ENCODE measurements at regions not wholly inside any gene's neighbourhood (a gene's known extent, or its start where the extent isn't known, plus 50 kb on each side); places are given as distances from the start of the nearest gene placed in this dataset.
"Not testable (repeated sequence)": the region's sequence is repeated elsewhere in the genome, so short reads cannot be mapped to it uniquely, and the experiment has no call there.

DNA sequence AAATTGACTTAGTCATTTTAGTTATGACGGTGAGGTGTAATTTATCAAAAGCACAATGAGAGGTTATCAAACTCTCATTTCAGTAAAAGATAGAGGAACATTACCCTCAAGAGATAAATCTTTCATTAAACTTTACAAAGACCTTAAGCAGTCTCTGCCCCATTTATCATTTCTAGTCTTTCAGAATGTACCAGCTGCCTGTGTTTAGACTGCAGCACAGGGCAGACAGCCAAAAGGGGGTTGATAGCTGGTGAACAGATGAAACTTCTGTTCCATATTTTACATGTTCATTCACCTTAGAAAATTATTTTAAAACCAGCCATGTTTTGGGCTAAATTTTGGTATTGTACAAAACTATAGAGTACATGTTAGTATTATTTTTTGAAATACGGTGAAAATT is 514.6 kb upstream of the CNTN3 start:
- no peak for DNase-seq

DNA sequence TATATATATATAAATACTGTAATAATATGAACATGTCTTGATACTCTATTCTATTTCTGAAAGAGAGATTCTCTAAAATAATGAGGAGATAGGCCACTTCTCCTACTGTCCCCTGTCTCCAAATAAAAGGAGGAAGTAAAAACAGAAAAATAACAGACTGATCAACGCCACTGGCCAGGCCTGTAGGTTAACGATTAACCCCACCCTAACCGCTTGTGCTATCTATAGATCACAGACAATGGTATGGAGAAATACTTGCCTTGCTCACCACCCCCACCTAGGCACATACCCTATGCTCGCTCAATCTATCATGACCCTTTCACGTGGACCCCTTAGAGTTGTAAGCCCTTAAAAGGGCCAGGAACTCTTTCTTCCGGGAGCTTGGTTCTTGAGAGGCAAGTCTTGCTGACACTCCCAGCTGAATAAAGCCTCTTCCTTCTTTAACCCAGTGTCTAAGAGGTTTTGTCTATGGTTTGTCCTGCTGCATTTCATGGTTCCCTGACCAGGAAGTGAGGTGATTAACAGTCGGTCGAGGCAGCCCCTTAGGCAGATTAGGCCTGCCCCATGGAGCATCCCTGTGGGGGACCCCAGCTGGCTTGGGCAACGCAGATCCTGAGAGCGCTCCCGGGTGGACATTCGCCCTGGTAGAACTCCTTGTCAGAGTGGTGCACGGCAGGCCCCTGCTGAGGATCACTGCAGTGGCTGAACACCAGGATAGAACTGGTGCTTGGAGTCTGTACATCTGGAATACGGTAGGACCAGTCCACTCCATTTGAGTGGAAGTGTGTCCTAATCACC is 521.8 kb upstream of the CNTN3 start:
- DNase-seq, result no peak

DNA sequence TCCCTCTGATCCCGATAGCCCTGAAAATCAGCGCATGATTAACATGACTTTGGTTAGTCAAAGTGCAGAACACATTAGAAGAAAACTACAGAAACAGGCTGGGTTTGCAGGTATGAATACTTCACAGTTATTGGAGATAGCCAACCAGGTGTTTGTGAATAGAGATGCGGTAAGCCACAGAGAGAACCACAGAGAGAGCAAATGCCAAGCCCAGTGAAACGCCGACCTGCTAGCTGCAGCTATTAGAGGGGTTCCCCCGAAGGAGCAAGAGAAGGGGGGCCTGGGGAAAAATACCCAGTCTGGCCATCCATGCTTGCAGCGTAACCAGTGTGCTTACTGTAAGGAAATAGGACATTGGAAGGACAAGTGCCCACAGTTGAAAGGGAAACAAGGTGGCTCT is 523.9 kb upstream of the CNTN3 start:
- DNase-seq, result no peak

DNA sequence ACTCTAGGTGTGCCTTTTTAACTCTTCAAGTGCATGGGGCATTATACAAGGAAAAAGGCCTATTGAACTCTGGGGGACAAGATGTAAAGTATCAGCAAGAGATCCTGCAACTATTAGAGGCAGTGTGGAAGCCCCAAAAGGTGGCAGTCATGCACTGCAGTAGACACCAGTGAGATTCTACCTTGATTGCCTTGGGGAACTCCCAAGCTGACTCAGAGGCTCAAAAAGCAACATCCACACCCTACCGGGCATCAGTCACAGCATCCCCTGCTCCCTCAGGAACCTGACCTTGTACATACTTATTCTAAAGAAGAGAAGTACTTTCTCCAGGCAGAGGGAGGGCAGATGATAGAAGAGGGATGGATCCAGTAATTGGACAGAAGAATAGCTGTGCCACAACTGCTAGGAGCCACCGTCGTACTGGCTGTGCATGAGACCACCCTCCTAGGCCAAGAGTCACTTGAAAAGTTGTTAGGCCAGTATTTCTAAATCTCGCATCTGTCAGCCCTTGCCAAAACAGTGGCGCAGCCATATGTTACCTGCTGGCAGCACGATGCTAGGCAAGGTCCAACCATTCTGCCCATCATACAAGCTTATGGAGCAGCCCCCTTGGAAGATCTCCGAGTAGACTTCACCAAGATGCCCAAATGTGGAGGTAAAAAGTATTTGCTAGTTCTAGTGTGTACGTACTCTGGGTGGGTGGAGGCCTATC is 523.1 kb upstream of the FRG2C start:
- no peak for DNase-seq

DNA sequence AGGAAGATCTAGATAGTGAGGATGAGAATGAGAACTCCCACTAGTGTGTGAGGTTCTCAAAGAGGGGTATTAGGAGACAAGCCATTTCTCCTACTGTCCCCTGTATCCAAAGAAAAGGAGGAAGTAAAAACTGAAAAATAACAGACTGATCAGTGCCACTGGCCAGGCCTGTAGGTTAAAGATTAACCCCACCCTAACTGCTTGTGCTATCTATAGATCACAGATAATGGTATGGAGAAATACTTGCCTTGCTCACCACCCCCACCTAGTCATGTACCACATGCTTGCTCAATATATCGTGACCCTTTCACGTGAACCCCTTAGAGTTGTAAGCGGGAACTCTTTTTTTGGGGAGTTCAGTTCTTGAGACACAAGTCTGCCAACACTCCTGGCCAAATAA is 519.7 kb upstream of the FRG2C start:
- DNase-seq, result no peak

DNA sequence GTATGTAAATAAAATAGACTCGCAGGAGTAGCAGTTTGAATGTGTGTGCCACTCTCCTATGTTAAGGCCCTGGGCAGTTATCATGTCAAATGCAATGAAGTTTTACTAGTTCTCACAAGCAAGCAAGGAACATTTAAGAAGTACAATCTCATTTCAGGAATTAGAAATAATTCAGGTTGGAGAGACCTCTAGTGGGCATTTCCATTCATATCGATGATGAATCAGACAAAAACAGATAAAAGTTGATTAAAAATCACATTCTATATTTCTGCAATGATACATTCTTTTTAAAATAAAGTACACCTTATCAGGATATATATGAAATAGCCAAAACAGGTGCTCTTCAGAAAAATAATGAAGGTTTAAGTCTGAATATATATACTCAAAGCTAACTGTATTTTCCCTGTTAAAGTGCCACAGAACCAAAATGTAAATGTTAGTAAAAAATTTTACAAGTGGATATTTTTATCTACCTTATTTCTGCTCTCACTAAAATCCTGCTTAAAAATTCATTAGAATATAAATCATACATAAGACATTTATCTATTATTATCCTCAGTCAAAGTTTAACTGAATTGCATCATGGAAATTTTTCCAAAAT is 492.4 kb upstream of the FRG2C start:
- no peak for DNase-seq

DNA sequence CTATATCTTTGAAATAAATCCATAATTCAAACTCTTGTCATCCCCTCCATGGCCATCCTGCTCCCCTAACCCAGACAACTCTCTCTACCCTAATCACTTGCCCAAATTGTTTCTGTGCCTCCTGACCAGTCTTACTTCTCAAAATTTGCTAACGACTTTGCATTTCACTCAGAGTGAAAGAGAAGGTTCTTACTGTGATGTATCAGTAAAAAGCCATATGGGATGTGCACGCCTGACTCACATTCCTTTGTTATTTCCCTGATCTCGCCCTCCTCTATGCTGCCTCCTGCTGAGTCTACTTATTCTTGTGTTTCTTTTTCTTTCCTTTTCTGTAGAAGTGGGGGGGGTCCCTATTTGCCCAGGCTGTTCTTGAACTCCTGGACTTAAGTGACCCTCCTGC is 487.2 kb upstream of the FRG2C start:
- no peak for DNase-seq

DNA sequence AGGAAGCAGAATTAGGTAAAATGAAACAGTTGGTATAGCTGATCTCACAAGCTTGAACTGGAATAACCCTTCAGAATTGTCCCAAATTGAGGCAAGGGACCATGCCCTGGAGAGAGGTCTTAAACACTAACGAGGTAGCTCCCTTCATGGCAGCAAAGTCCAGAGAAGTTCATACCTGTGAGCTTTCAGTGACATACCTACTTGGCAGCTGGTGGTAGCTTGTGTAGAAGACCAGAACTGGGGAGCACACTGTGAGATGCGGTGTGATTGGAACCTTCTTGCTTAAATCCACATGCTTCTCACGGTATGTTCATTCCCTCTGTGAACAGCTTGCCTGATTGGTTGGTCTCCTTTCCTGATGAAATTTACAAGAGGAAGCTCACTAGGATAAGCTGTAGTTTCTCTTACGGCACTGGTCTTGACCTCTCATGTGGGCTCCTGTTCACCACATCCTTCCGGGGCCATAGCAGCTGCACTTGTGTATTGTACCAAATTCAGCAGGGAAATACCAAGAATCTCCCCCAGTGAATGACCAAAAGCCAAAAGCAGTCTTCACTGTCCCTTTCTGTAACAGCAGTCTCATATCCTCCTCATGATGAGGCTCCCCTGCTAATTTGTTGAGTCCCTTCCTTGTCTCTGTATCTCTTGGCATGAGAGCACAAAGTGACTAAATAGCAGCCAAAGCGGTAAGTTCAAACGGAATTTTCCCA is 483.7 kb upstream of the FRG2C start:
- DNase-seq, result no peak

DNA sequence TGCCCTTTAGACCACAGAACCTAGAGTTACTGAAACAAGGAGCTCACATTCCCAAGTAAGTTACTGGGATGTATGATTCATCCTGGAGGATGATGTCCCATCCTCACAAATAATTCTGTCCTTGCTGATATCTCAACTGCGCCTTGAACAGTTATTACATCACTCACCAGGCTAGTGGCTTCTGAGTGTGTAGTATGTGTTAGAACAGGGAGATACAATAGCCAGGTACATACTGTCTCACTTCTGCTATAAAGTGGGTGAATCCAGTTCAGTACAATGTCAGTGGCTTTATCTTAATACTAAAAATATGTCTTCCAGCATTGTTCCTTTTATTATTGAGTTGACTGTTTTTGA is 483.2 kb upstream of the FRG2C start:
- DNase-seq, result no peak

DNA sequence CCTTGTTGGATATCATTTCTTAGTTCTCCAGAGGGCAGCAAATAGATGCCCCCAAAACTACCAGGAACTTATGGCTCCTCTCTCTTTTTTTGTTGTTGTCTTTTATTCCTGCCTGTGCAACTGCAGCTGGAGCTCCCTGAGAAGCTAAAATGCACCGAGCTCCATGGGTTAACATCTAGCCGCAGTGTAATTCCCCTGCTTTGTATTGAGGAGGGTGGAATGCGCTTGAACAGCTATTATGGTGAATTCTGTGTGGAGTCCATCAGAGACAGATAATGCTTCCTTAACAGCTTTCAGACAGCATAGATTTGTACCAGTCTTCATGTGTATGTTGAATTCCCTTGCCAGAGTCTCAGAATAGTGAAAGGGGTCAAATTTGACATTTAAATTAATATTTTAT is 475.2 kb upstream of the FRG2C start:
- no peak for DNase-seq

DNA sequence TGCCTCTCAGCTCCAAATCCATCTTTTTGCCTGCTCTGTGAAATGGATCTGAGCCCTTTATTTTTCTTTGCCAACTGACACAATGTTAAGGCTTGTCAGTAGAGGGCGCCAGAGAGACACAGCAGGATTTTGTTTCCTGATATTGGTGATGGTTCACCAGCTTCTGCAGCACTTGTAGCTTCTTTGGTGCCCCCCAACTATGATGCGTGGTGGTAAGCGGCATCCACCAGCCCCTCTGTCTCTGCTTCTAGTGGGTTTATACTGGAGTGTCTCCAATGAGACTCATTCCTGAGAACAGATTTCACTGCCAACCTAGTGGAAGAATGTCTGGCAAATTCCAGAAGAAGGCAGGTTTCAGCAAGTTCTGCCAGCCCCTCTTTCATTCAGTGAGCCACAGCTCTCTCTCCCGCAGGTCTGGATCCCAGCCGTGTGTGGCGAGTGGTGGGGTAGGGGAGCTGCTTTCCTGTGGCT is 471.9 kb upstream of the FRG2C start:
- DNase-seq, result peak; percentile 69

DNA sequence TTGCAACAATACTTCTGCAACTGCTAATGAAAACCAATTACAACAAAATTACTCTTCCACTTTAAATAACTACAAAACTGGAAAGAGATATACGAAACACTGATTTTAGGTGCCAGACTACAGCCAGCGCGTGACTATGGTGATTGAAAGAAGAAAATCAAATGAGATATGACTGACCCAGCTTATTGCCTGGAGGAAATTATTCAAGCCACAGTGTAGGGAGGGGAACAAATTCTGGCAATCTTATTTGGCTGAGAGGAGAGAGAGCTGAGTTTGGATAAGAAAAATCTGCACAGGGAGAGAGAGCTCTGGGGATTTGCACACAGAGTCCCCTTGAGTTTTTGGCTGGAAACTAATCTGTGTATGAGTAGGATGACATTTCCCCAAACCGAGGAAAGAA is 470.3 kb upstream of the FRG2C start:
- no peak for DNase-seq

DNA sequence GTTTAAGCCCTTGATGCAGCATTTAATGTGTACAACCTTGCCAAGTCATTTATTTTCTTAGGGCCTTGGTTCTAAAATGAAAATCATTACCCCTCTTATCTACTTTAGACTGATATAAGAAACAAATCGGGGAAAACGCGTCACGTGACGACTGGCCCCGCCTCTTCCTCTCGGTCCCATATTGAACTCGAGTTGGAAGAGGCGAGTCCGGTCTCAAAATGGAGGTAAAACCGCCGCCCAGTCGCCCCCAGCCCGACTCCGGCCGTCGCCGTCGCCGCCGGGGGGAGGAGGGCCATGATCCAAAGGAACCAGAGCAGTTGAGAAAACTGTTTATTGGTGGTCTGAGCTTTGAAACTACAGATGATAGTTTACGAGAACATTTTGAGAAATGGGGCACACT is 449.8 kb upstream of the FRG2C start:
- DNase-seq, result not testable (repeated sequence)

DNA sequence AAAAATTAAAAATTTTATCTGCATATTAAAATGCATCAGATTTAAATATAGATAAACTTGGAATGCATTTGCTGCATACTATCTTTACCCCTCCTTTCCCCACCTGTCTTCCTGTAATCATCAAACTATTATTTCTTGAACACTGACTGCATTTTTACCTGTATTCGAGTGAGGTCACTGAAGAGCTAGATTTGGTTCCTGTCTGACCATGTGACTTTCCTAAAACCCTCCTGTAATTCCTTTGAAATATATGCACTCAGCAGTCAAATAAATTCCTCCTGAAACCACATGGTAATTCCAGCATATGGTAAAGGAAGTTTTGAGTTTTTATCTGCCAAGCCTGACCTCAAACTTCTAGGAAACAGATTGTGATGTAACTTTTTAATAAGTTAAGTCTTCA is 445.6 kb upstream of the FRG2C start:
- no peak for DNase-seq

DNA sequence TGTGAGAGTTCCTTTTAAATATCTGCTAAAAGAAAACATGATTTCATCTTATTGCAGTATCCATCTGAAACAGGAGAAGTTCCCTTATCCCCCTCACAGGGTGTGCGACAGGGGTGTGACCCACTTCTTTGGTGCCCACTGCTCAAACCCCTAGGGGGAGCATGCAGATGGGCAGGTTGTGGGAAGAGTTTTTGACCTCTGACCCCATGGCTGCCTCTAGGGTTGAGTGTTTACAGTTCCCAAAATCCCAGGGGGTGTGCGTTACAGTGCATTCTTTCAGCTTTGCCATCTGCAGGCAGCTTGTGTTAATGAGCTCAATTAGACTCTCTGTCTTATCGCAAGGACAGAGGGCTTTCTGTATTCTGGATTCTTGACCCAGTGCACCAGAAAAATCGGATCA is 443.2 kb upstream of the FRG2C start:
- peak; percentile 55 for DNase-seq

DNA sequence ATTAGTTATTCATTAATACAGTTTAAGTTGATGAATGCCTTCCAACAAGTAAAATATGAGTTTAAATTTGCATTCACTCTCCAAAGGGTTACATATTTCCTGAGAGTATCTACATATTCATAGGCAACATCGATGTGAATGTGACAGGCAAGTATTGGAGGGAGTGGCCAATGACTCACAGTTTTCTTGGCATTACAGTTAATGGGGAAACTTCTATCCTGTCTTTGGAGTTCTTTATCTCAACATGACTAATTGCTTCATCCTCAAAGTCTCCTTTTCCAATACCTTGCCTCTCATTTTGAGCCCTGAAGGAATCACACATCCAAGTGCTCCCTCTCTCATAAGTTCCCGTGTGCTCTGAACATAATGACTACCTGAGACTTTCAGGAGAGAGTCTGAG is 439.7 kb upstream of the FRG2C start:
- DNase-seq, result no peak

DNA sequence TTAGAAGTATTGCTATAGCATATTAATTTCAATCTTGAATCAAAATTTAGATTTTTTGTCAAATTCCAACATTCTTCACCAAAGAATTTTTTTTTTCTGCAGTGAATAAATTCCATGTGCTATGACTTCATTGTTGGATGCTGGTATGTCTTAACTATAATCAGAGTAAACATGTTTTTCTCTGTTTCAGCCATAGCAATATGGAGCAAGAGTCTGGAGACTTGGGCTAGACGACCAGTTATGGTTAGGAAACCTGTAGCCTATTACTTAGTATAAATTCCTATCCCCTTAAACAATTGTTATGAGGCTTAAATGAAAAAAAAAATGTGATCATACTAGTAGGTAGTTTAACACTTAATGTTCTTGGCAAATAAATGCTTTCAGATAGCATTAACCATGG is 431.9 kb upstream of the FRG2C start:
- DNase-seq, result no peak

DNA sequence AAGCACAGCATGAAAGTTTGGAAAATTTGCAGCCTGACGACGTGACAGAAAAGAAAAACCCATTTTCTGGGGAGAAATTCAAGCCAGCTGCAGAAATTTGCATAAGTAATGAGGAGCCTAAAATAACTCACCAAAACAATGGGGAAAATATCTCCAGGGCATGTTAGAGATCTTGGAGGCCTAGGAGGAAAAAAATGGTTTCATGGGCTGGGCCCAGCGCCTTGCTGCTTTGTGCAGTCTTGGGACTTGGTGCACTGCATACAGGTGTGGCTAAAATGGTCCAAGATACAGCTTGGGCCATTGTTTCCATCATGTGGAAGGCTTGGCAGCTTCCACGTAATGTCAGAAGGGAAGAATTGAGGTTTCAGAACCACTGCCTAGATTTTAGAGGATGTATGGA is 428.5 kb upstream of the FRG2C start:
- no peak for DNase-seq

DNA sequence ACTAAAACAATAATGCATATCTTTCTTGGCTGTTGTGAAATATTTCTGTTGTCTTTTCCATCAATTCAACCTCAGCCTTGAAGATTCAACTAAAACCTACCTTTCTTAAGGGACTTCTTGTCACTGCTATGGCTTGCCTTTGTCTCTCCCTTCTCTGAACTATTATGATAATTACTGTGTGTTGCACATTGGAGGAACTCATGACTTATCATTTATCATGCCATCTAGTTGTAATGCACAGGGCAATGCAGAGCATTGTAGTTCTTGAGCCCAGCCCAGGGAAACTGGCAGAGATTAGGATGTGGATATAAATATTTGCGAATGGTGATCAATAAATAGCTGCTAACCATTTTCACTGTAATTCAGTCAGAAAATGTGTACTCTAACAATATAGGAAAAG is 427.1 kb upstream of the FRG2C start:
- no peak for DNase-seq

DNA sequence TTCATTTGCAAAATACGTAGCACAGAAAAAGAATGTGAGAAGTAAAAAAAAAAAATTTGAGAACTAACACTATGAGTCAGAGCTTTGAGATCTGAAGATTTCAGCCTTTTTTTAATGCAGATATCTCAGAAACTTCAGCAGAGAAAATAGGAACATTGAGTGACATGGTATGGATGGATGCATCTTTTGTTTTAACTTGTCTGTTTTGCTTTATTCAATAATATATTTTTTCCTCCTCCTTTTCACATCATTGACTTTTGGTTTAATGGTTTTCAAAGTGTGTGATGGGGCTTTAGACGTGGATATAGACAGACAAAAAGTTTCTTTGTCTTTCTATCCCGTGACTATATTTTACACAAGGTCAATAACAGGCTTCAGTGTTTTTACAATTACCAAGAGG is 426.7 kb upstream of the FRG2C start:
- no peak for DNase-seq

DNA sequence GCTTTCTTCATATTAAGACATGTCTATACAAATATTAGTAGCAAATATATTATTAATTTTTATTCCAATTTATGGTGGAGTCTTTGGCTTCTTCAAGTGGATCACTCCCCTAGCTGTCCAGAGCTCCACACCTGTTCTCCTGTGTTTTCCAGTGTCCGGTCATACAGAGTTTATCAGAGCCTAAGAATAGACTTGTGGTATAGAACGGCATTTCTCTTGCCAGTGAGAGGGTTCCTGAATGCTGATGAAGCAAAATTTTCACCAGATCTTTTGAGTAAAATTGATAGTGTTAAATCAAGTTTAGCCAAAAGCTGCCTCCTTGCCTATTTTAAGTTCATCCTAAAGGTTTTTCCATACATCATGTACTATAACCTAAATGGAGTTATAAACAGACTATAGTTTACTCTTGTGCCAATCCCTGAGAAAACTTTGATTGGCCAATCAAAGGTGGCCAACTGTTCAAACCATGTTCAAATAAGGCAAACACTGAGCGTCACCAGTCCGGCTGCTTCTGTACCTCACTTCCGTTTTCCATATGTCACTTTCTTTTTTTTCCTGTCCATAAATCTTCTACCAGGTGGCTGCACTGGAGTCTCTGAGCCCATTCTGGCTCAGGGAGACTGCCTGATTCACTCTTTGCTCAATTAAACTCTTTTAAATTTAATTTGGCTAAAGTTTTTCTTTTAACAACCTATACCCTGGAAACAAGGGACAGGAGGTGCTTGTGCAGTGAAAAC is 422.7 kb upstream of the FRG2C start:
- not testable (repeated sequence) for DNase-seq

DNA sequence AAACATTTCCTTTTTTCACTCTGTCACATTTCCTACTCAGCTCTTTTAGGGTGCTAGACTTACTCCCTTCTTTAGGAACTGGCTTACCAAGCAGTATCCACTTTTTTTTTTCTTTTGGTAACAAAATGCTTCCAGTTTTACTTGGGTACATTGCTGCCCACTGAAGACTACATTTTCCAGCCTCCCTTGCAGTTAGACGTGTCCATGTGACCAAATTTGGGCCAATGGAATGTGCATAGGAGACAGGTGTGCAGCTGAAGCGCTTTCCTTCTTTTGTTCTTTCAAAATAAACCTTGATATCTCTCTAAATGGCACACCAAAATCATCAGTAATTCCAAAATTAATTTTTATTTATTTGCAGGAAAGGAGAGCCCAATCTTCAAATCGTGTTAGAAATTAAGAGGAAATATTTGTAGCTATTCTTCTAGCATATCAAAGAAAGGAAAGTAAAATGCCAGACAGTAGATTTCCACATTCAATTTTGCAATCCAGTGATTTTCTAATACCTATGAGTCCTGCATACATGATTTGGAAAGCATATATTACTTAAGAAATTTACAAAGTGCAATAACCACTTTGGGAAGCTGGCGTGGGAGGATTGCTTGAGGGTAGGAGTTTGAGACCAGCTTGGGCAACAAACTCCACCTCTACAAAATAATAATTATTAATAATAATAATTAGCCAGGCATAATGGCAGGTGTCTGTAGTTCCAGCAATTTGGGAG is 422.0 kb upstream of the FRG2C start:
- no peak for DNase-seq

Data from islet precursor cell (in vitro differentiated cells).